ENCODE measurements at regions not wholly inside any gene's neighbourhood (a gene's known extent, or its start where the extent isn't known, plus 50 kb on each side); places are given as distances from the start of the nearest gene placed in this dataset.

- DNase-seq (ENCODE audit: low read depth), result no peak
Measured at GRCh38 chr6:4008324-4009047, 70.5 kb downstream of the FAM217A start.

GRCh38 chr6:4009486-4009885 lies 69.5 kb downstream of the FAM217A start:
- no peak for DNase-seq (ENCODE audit: low read depth)

- no peak for DNase-seq (ENCODE audit: low read depth)
Measured at GRCh38 chr6:4010048-4010447, 68.9 kb downstream of the FAM217A start.

GRCh38 chr6:4010689-4011090 lies 68.2 kb downstream of the FAM217A start:
- DNase-seq (ENCODE audit: low read depth), result no peak

- DNase-seq (ENCODE audit: low read depth), result no peak
Measured at GRCh38 chr6:4012826-4013225, 66.1 kb downstream of the FAM217A start.

- DNase-seq (ENCODE audit: low read depth), result no peak
Measured at GRCh38 chr6:4017058-4017739, 61.7 kb downstream of the FAM217A start.

- DNase-seq (ENCODE audit: low read depth), result no peak
Measured at GRCh38 chr6:4017834-4018170, 61.1 kb downstream of the FAM217A start.

GRCh38 chr6:4018171-4018923 lies 60.6 kb downstream of the FAM217A start:
- peak; percentile 93 for DNase-seq (ENCODE audit: low read depth)

Data from stimulated activated CD8-positive, alpha-beta memory T cell treated with anti-CD3 and anti-CD28 coated beads, Interleukin-12 subunit alpha, Interleukin-12 subunit beta, amount 100 ng/mL, for 1 hour (primary cell).